ENCODE measurements at regions not wholly inside any gene's neighbourhood (a gene's known extent, or its start where the extent isn't known, plus 50 kb on each side); places are given as distances from the start of the nearest gene placed in this dataset.

DNA sequence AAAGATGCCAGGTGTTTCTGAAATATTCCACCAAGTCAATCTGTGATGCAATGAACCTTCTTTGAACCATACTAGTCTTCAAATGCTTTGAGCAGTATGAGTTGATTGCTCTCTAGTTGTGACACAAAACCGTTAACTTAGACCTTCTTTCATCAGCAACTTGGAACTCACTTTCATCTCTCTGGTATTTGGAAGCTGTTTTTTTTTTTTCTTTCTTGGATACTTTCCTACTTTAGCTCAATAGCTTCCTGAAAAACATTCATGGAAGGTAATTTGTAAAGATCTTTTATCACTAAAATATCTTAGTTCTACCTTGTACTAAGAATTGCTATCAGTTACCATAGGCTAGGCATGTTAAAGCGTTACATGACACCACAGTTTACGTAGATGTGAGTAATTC is 1071.9 kb upstream of the CHAC2 start:
- TF ChIP-seq, protein P1, sequence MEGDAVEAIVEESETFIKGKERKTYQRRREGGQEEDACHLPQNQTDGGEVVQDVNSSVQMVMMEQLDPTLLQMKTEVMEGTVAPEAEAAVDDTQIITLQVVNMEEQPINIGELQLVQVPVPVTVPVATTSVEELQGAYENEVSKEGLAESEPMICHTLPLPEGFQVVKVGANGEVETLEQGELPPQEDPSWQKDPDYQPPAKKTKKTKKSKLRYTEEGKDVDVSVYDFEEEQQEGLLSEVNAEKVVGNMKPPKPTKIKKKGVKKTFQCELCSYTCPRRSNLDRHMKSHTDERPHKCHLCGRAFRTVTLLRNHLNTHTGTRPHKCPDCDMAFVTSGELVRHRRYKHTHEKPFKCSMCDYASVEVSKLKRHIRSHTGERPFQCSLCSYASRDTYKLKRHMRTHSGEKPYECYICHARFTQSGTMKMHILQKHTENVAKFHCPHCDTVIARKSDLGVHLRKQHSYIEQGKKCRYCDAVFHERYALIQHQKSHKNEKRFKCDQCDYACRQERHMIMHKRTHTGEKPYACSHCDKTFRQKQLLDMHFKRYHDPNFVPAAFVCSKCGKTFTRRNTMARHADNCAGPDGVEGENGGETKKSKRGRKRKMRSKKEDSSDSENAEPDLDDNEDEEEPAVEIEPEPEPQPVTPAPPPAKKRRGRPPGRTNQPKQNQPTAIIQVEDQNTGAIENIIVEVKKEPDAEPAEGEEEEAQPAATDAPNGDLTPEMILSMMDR (IDR thresholded peaks at IDR 0.05) = no peak
- ATAC-seq (no peak), DNase-seq (no peak)
- Mint-ChIP-seq H3K36me3 (ENCODE audit: low read depth) (no peaks in the 10 kb centered on the region), H3K4me3 (no peak overlapping the region), H3K9me3 (peaks cover 11% of the 10 kb centered on the region), H3K4me1 (ENCODE audit: low read depth) (no peaks in the 10 kb centered on the region), H3K27me3 (no peaks in the 10 kb centered on the region), H3K27ac (no peak overlapping the region)
- intact Hi-C loops (cut with micrococcal nuclease) = no loop called here
- POLR2A ChIA-PET = no interaction called here
- CTCF ChIA-PET = no interaction called here

DNA sequence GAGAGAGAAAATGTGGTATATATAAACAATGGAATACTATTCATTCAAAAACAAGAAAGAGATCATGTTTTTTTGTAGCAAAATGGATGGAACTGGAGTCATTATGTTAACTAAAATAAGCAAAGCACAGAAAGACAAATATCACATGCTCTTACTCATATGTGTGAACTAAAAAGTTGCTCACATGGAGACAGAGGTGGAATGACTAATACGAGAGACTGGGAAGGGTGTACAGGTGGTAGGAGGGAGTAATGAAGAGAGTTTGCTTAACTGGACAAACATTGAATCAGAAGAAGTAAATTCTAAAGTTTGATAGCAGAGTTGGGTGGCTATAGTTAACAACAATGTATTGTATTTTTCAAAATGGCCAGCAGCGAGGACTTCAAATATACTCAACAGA is 1080.7 kb upstream of the CHAC2 start:
- TF ChIP-seq, protein P1 (IDR thresholded peaks at IDR 0.05) = no peak
- Mint-ChIP-seq H3K36me3 (ENCODE audit: low read depth) (no peaks in the 10 kb centered on the region), H3K9me3 (peaks cover 17% of the 10 kb centered on the region), H3K4me1 (ENCODE audit: low read depth) (no peaks in the 10 kb centered on the region), H3K27ac (no peak overlapping the region), H3K27me3 (no peaks in the 10 kb centered on the region), H3K4me3 (no peak overlapping the region)
- ATAC-seq (no peak), DNase-seq (no peak)
- intact Hi-C loops (cut with micrococcal nuclease) = no loop called here
- ChIA-PET CTCF (no interaction called here), POLR2A (no interaction called here)

DNA sequence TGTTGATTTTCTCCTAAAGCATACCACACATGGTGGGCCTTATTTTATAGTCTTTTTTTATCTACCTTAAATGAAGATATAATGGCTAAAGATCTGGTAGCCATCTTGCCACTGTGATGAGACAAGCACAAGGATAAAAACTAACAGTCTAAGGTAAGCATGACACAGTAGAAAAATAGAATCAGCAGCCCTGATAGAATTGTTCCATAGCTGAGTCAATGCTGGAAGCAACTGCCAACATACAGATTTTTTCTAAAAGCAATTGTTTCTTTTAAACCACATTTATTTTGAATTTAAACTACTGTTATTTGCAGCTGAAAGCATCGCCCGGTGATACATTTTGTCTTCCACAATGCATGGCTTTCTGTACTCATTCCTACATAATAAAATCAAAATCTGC is 1091.5 kb upstream of the CHAC2 start:
- Mint-ChIP-seq H3K9me3 (peaks cover 9% of the 10 kb centered on the region), H3K36me3 (ENCODE audit: low read depth) (no peaks in the 10 kb centered on the region), H3K27me3 (no peaks in the 10 kb centered on the region), H3K4me1 (ENCODE audit: low read depth) (no peaks in the 10 kb centered on the region), H3K27ac (no peak overlapping the region), H3K4me3 (no peak overlapping the region)
- DNase-seq = no peak
- CTCF ChIA-PET = no interaction called here
- POLR2A ChIA-PET = no interaction called here
- no peak for ATAC-seq
- intact Hi-C loops (cut with micrococcal nuclease) = no loop called here
- TF ChIP-seq, protein P1 (IDR thresholded peaks at IDR 0.05) = no peak

DNA sequence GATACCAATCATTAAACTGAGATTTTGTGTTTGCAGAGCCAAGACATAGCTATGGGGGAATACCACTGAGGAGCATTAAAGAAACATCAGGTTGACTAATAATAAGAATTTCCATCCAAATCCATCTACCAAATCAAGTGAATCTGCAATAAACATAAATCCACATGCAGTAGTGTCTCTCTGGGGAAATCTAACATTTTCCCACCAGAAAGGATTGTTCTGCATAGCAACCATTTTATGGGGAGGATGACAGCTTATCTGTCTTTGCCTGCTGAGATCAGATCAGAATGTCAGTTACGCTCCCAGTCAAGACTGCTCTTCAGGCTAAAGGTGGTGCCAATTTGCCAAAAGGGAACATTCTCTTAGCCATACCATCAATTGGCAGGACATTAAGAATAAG is 1098.9 kb upstream of the CHAC2 start:
- no peaks in the 10 kb centered on the region for H3K36me3 Mint-ChIP-seq (ENCODE audit: low read depth)
- no peak for DNase-seq
- intact Hi-C loops (cut with micrococcal nuclease) = no loop called here
- no peak overlapping the region for H3K27ac Mint-ChIP-seq
- no peaks in the 10 kb centered on the region for H3K27me3 Mint-ChIP-seq
- POLR2A ChIA-PET = no interaction called here
- TF ChIP-seq, protein P1 (IDR thresholded peaks at IDR 0.05) = no peak
- CTCF ChIA-PET = no interaction called here
- peaks cover 8% of the 10 kb centered on the region for H3K9me3 Mint-ChIP-seq
- no peak overlapping the region for H3K4me3 Mint-ChIP-seq
- no peaks in the 10 kb centered on the region for H3K4me1 Mint-ChIP-seq (ENCODE audit: low read depth)
- ATAC-seq = no peak

DNA sequence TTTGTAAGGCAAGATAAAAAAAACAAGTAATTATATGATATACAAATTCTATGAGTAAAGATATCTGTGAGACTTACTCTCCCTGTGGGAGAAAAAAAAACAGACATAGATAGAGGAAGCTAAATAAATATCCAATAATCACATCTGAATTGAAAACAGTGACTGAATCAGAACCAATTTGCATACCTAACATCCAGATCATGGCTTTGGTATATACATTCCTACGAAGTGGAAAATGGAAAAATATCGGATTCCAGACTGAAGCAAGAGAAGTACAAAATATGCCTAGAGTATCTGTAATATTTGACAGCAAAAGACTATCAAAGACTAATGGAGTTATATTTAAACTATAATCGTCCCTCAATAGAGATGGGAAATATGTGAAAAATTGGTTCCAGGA is 1108.1 kb upstream of the CHAC2 start:
- Mint-ChIP-seq H3K27me3 (no peaks in the 10 kb centered on the region), H3K9me3 (peaks cover 2% of the 10 kb centered on the region), H3K27ac (no peak overlapping the region), H3K4me1 (ENCODE audit: low read depth) (no peaks in the 10 kb centered on the region), H3K4me3 (no peak overlapping the region), H3K36me3 (ENCODE audit: low read depth) (no peaks in the 10 kb centered on the region)
- CTCF ChIA-PET = no interaction called here
- POLR2A ChIA-PET = no interaction called here
- intact Hi-C loops (cut with micrococcal nuclease) = no loop called here
- TF ChIP-seq, protein P1 (IDR thresholded peaks at IDR 0.05) = no peak
- DNase-seq (no peak), ATAC-seq (no peak)
